B cell (primary cell): ENCODE measurements at regions not wholly inside any gene's neighbourhood (a gene's known extent, or its start where the extent isn't known, plus 50 kb on each side); places are given as distances from the start of the nearest gene placed in this dataset.

Source experiments
- ATAC-seq: fragments of 200-7000 bp; cut with Tn5 transposase; one replicate; pipeline ENCODE4 v1.10.0; 2021; ENCODE audit warnings: low read depth, mild to moderate bottlenecking, moderate number of reproducible peaks, moderate library complexity
- CTCF ChIA-PET: fragments of 350-600 bp; sonication (Branson Sonifier 250); formaldehyde crosslinking; loops from one replicate; lab custom pipeline; 2021; ENCODE audit warnings: antibody characterized with exemption, inconsistent platforms; lab: Charles Lee
- POLR2A ChIA-PET: fragments of 350-600 bp; sonication (Branson Sonifier 250); formaldehyde crosslinking; loops from one replicate; lab custom pipeline; 2021; ENCODE audit warnings: antibody characterized with exemption; lab: Charles Lee
- DNase-seq: peaks from one replicate; pipeline ENCODE4 v3.0.0; 2013
- H2AFZ ChIP-seq: 2 replicates; pipeline ENCODE4 v1.6.1; 2012; ENCODE audit warnings: mild to moderate bottlenecking, low read depth, low read length; ENCODE audit not compliant: insufficient read depth, poor library complexity, severe bottlenecking
- H3K27ac ChIP-seq, 2 donors: 1 replicate in 1 of 2; 2 replicates in 1 of 2; pipeline ENCODE4 v1.5.1; 2012 to 2013; ENCODE audit warnings: low read length in 2 of 2, mild to moderate bottlenecking in 2 of 2, moderate library complexity in 1 of 2
- H3K27me3 ChIP-seq, 4 experiments: fragments of 200-600 bp in 1 of 4; sonication (generic) in 1 of 4; replicated peaks in 1 of 4; 1 replicate in 2 of 4; 2 replicates in 2 of 4; pipeline versions ENCODE4 v1.6.1 to v1.7.0; 2013 to 2016; ENCODE audit warnings: low read length in 3 of 4, mild to moderate bottlenecking in 2 of 4, mixed read lengths in 1 of 4, moderate library complexity in 1 of 4; ENCODE audit not compliant: insufficient read depth in 4 of 4, control insufficient read depth in 3 of 4; ENCODE audit errors: control extremely low read depth in 1 of 4
- H3K36me3 ChIP-seq, 2 experiments: replicated peaks in 1 of 2; 1 replicate in 1 of 2; 2 replicates in 1 of 2; pipeline versions ENCODE4 v1.6.1 to v1.7.1; 2013; ENCODE audit warnings: low read length in 1 of 2; ENCODE audit not compliant: insufficient read depth in 2 of 2, control insufficient read depth in 1 of 2; ENCODE audit errors: control extremely low read depth in 1 of 2, extremely low read depth in 1 of 2
- H3K4me1 ChIP-seq, 2 donors: fragments of 200-600 bp in 1 of 2; sonication (generic) in 1 of 2; 1 replicate in 1 of 2; 2 replicates in 1 of 2; pipeline versions ENCODE4 v1.5.1 to v1.6.1; 2013 to 2017; ENCODE audit warnings: low read length in 2 of 2; ENCODE audit not compliant: control insufficient read depth in 2 of 2, insufficient read depth in 2 of 2
- H3K4me2 ChIP-seq: replicated peaks from 2 replicates; pipeline ENCODE3; 2012; ENCODE audit warnings: mild to moderate bottlenecking, low read depth, low read length; ENCODE audit not compliant: poor library complexity, severe bottlenecking
- H3K4me3 ChIP-seq, 5 experiments: fragments of 200-600 bp in 1 of 5; sonication (generic) in 1 of 5; 1 replicate in 3 of 5; 2 replicates in 2 of 5; pipeline versions ENCODE4 v1.5.1 to v1.7.0; 2011 to 2016; ENCODE audit warnings: low read length in 4 of 5, mild to moderate bottlenecking in 4 of 5, low read depth in 2 of 5, control low read depth in 1 of 5, moderate library complexity in 1 of 5; ENCODE audit not compliant: insufficient read depth in 1 of 5; ENCODE audit errors: control extremely low read depth in 1 of 5, extremely low read depth in 1 of 5
- H3K79me2 ChIP-seq: fragments of 200-600 bp; sonication (generic); one replicate; pipeline ENCODE4 v1.6.0; 2016; ENCODE audit warnings: low read length; ENCODE audit not compliant: control insufficient read depth, insufficient read depth
- H3K9ac ChIP-seq: fragments of 200-600 bp; sonication (generic); 2 replicates; pipeline ENCODE4 v1.6.1; 2017; ENCODE audit warnings: mild to moderate bottlenecking, low read length, moderate library complexity
- H3K9me3 ChIP-seq, 3 donors: one replicate each; pipeline versions ENCODE4 v1.6.1 to v1.7.1; 2013; ENCODE audit warnings: low read length in 2 of 3; ENCODE audit not compliant: control insufficient read depth in 2 of 3, insufficient read depth in 1 of 3; ENCODE audit errors: control extremely low read depth in 1 of 3
- H4K20me1 ChIP-seq: 2 replicates; pipeline ENCODE4 v1.6.0; 2012; ENCODE audit warnings: mild to moderate bottlenecking, low read length; ENCODE audit not compliant: insufficient read depth, control insufficient read depth, poor library complexity, severe bottlenecking
- H3K27ac Mint-ChIP-seq: one replicate; pipeline ENCODE4 v1.8.0; 2021; ENCODE audit warnings: mixed read lengths
- H3K27me3 Mint-ChIP-seq: one replicate; pipeline ENCODE4 v1.8.0; 2021; ENCODE audit warnings: mixed read lengths
- H3K4me1 Mint-ChIP-seq: one replicate; pipeline ENCODE4 v1.8.0; 2021; ENCODE audit warnings: mixed read lengths
- H3K4me3 Mint-ChIP-seq: one replicate; pipeline ENCODE4 v1.8.0; 2021; ENCODE audit warnings: mixed read lengths
- H3K9me3 Mint-ChIP-seq: one replicate; pipeline ENCODE4 v1.8.0; 2022; ENCODE audit warnings: mixed read lengths; ENCODE audit not compliant: insufficient read depth
- EZH2 ChIP-seq: IDR thresholded peaks from 2 replicates; pipeline ENCODE4 v1.6.1; 2012; ENCODE audit warnings: borderline replicate concordance, low read depth, mild to moderate bottlenecking, moderate library complexity, low read length; ENCODE audit not compliant: insufficient read depth, poor library complexity, severe bottlenecking
- WGBS: methylation state at CpG from one replicate; pipeline ENCODE4 v1.1.5; 2013; ENCODE audit warnings: missing lambda C conversion rate; ENCODE audit not compliant: insufficient coverage; 5-methylcytosine and 5-hydroxymethylcytosine counted together
- intact Hi-C: fragments of 100-400 bp; cut with micrococcal nuclease; formaldehyde crosslinking; loops from one replicate; pipeline ENCODE4 v1.10.0; 2022
- TF ChIP-seq, protein P1 (sequence below): fragments of 200-600 bp; IDR thresholded peaks from one replicate; pipeline ENCODE4 v1.8.0; 2022; ENCODE audit warnings: antibody characterized with exemption, mild to moderate bottlenecking

DNA sequence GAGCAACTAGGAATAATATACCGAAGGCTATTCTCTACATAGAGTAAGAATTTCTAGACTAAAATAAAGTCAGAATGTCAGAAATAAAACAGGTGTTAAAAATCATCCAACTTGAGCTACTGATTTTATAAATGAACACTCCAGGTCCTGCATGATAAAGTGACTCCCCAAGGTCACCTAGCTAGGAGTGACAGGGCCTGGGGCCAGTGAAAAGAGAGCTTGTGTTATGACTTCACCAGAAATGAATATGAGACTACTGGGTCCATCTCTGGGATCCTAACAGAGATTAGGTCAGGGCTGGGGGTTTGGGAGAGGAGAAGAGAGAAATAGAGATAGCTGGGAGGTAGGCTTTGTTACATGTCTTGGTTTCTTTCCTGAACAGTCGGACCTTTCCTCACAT is 89.7 kb upstream of the CYP1B1 start:
- 90% methylated on average over 1 of the region's 2 CpGs for WGBS
- no peak overlapping the region for H3K9ac ChIP-seq
- no peaks in the 10 kb centered on the region for H3K4me1 ChIP-seq
- H3K36me3 ChIP-seq: no peaks in the 10 kb centered on the region
- H3K4me3 Mint-ChIP-seq: no peak overlapping the region
- ATAC-seq: no peak
- no peak for DNase-seq
- H3K27me3 ChIP-seq: peaks cover 0 to 11% (median 1%) of the 10 kb centered on the region in 4 experiments
- H3K27ac ChIP-seq: no peak overlapping the region
- peaks cover 5% of the 10 kb centered on the region for H3K4me1 Mint-ChIP-seq
- H3K4me3 ChIP-seq: no peak overlapping the region
- H3K27me3 Mint-ChIP-seq: peaks cover 65% of the 10 kb centered on the region
- TF ChIP-seq, protein P1, sequence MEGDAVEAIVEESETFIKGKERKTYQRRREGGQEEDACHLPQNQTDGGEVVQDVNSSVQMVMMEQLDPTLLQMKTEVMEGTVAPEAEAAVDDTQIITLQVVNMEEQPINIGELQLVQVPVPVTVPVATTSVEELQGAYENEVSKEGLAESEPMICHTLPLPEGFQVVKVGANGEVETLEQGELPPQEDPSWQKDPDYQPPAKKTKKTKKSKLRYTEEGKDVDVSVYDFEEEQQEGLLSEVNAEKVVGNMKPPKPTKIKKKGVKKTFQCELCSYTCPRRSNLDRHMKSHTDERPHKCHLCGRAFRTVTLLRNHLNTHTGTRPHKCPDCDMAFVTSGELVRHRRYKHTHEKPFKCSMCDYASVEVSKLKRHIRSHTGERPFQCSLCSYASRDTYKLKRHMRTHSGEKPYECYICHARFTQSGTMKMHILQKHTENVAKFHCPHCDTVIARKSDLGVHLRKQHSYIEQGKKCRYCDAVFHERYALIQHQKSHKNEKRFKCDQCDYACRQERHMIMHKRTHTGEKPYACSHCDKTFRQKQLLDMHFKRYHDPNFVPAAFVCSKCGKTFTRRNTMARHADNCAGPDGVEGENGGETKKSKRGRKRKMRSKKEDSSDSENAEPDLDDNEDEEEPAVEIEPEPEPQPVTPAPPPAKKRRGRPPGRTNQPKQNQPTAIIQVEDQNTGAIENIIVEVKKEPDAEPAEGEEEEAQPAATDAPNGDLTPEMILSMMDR: no peak
- TF ChIP-seq EZH2: no peak
- intact Hi-C loops: no loop called here
- POLR2A ChIA-PET: no interaction called here
- H3K9me3 Mint-ChIP-seq: no peaks in the 10 kb centered on the region
- no peak overlapping the region for H3K27ac Mint-ChIP-seq
- no peaks in the 10 kb centered on the region for H4K20me1 ChIP-seq
- no peak overlapping the region for H3K4me2 ChIP-seq
- no peaks in the 10 kb centered on the region for H3K9me3 ChIP-seq
- H3K79me2 ChIP-seq: no peaks in the 10 kb centered on the region
- H2AFZ ChIP-seq: no peak overlapping the region
- CTCF ChIA-PET: no interaction called here

DNA sequence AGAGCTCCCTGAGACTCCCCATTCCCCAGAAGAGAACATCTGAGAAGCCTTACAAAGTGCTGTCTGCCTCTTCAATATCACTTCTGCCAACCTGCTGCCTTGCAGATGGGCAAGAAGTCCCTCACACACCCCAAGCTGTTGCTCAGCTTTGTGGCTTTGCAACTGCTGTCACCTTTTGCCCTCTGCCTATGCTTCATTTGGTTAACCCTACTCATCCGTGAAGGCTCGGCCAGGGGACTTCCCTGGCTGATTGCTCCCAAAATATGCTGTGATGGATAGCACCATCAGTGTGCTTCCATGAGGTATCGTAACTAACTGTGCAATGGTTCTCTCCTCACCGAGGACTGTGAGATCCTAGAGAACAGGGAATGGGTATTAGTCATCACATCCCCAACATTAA is 88.9 kb upstream of the CYP1B1 start:
- Histone ChIP-seq H2AFZ (no peak overlapping the region), H3K4me2 (no peak overlapping the region), H3K36me3 (no peaks in the 10 kb centered on the region), H3K9me3 (no peaks in the 10 kb centered on the region), H3K27me3 (peaks cover 0 to 8% (median 1%) of the 10 kb centered on the region in 4 experiments), H3K27ac (no peak overlapping the region), H4K20me1 (no peaks in the 10 kb centered on the region), H3K4me1 (no peaks in the 10 kb centered on the region), H3K4me3 (no peak overlapping the region), H3K79me2 (no peaks in the 10 kb centered on the region), H3K9ac (no peak overlapping the region)
- DNase-seq (no peak), ATAC-seq (no peak)
- ChIA-PET CTCF (no interaction called here), POLR2A (no interaction called here)
- H3K27me3 Mint-ChIP-seq: peaks cover 64% of the 10 kb centered on the region
- intact Hi-C loops: no loop called here
- H3K4me1 Mint-ChIP-seq: peaks cover 5% of the 10 kb centered on the region
- no peak overlapping the region for H3K27ac Mint-ChIP-seq
- no CpG with 5 or more reads among the region's 4 CpGs for WGBS
- TF ChIP-seq, protein P1: no peak
- no peak for TF ChIP-seq EZH2
- no peaks in the 10 kb centered on the region for H3K9me3 Mint-ChIP-seq
- no peak overlapping the region for H3K4me3 Mint-ChIP-seq
